Left ventricle myocardium superior (tissue), 1 donor: ENCODE measurements at regions not wholly inside any gene's neighbourhood (a gene's known extent, or its start where the extent isn't known, plus 50 kb on each side); places are given as distances from the start of the nearest gene placed in this dataset.
A peak's percentile ranks its signal among the peaks of the same experiment; 100 is the strongest.

Source experiments
- ATAC-seq: fragments of 200-7000 bp; cut with Tn5 transposase; one replicate; pipeline ENCODE4 v1.9.1; 2020; ENCODE audit warnings: mild to moderate bottlenecking, moderate library complexity
- DNase-seq: peaks from one replicate; pipeline ENCODE4 v3.0.0-alpha.2; 2020
- intact Hi-C: fragments of 100-400 bp; cut with micrococcal nuclease; formaldehyde crosslinking; loops from one replicate; pipeline ENCODE4 v1.11.0; 2022
- donor health status: DM: no; HTN: yes; CAD: no; lungs with severe emphysema.

DNA sequence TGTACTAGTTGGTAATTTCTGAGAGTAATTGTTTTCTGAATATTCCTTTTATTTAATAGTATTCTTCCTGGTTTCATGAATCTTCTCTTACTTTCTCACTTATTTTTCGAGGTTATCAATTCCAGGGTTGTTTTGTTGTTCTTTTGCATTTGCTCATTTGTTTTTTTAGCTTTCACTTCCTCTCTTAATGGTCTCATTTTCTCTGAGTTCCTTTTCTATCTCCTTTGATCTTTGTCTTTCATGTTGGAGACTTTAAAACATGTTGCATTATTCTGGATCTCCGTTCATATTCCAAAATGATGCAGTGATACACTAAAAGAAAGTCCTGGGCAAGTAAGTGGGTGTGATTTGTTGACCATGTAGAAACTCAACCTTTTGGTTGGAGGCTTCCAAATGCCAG is 345.3 kb upstream of the SLC35B3 start:
- DNase-seq (no peak), ATAC-seq (no peak)
- intact Hi-C loops = no loop called here

GRCh38 chr6:8764733-8765132 is 329.4 kb upstream of the SLC35B3 start:
- intact Hi-C loops = no loop called here
- DNase-seq = no peak
- peak; percentile 43 for ATAC-seq

GRCh38 chr6:8760951-8761350 is 325.6 kb upstream of the SLC35B3 start:
- ATAC-seq (no peak), DNase-seq (no peak)
- intact Hi-C loops = no loop called here

DNA sequence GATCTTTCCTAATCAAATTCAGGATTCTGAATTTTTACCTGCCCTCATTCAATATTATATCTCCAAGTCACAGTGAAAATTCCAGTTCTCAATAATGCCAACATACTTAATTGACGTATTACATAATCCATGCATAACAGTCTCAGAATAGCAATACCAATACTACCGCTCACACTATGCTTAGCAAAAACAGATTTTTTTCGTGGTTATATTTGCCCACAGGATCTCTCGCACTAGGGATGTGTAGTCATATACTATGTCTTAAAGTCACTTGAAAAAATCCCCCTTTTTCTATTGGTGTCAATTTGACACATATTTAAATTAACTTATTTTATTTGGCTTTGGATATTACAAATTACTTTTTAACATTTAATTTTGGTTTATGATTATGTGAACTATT is 323.1 kb upstream of the SLC35B3 start:
- DNase-seq (no peak), ATAC-seq (no peak)
- intact Hi-C loops = no loop called here

DNA sequence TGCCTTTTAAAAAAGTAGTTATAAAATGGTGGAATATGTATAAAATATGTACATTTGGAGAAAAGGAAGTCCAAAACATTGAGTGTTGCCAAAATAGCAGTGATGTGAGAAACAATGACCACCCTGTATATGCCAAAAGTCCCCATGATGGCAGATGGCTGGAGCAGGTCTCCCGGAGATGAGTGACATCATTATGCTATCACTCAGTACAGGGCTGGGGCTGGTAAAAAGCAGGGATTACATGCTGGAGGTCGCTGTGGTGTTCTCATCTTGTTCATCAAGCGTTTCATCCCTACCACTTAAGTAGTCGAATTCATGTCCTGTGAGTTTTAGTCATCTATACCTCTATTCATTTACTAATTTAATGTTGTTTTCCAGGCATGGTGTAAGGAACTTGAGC is 315.3 kb upstream of the SLC35B3 start:
- intact Hi-C loops = no loop called here
- ATAC-seq (no peak), DNase-seq (no peak)

DNA sequence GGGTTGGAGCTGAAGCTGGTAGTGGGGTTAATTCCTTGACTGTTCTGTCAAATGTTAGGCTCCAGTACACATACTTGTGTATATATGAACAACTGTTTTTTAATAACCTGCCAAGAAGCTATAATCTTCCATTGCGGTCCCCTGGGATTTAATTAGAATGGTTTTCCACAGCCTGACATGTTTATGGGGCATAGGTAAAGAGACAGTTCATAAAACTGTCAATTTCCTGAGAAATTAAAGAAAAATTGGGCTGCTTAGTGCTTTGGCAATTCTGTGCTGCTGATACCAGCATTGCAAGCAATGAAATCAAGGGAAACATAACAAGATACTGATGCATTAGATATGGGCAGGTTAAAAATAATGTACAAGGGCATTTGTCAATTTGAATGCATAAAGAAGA is 314.1 kb upstream of the SLC35B3 start:
- DNase-seq (no peak), ATAC-seq (no peak)
- intact Hi-C loops = no loop called here

DNA sequence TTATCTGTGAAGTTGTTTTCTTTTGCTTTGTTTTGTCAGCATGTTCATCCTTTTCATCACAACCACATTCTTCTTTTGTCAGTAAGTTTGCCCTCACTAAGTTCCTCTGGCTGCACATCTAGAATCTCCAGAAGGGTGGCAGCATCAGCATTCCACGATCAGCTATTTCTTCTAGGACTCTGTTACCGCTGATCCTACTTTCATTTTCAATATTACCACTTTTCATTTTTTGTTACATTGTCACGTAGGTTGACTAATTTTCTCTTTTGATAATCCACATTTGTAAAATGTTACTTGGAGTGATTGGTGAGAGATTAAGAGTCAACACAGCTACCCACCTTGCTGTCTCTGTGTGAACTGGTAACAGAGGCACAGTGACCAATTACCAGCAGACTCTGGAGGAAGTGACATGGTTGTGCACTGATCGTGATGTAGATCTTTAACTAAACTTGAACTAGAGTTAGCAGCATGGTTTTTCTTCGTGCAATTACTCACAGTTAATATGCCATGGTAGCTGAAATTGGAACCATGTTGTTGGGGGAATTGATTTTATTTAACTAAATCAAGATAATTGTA is 307.9 kb upstream of the SLC35B3 start:
- no peak for DNase-seq
- no peak for ATAC-seq
- intact Hi-C loops = no loop called here

DNA sequence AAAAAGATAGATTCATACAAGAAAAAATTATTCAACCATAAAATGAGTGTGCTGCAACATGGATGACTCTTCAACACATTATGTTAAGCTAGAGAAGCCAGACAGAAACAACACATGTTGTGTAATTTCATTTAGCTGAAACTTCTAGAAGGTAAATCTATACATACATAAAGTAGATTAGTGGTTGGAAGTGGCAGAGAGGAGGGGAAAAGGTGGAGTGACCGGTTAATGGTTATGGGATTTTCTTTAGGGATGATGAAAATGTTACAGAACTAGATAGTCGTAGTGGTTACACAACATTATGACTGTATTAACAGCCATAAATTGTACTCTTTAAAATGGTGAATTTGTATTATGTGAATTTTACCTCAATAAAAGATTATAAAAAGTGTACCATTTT is 304.1 kb upstream of the SLC35B3 start:
- intact Hi-C loops = no loop called here
- DNase-seq = no peak
- no peak for ATAC-seq

DNA sequence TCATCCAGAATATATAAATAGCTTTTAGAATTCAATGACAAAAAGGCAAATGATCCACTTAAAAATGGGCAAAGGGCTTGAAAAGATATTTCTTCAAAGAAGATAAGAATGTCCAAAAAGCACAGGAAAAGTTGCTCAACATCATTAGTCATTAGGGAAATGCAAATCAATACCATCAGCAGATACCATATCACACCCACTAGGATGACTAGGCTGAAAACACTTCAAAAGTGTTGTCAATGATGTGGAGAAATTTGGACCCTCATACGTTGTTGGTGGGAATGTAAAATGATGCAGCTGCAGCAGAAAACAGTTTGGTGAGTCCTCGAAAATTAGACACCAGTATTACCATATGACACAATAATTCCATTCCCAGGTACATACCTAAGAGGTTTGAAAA is 303.6 kb upstream of the SLC35B3 start:
- ATAC-seq = no peak

DNA sequence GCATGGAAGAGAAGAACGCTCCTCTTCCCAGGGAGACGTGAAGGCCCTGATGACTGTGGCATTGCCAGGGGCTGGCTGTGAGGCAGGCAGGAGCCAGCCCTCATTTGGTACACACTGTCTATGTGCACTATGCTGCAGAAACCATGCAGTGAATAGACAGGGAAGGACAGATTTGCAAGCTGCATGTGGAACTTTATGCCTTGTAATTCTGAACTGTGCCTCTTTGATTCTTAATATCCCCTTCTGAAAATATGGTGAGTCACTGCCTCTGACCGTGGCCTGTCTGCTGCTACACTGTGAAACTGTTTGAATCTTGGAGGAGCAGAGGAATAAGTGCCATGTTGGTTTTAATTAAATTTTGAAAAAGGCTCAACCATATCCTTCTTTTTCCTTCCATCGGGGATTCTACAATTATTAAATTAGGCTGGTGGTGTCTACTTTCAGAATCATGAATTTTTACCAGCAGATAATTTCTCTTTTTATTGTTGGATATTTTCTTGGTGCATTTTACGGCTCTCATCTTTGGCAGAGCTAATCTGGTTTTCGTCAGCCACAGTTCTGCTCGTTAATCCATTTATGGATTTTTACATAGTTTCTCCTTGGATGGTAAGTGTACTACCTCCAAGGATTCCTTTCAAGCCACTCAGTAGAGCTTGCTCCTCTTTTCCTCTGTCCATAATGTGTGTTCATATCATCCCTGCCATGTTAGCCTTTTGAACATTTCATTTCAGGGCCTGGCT is 301.0 kb upstream of the SLC35B3 start:
- no peak for ATAC-seq
- DNase-seq = no peak
- intact Hi-C loops = no loop called here

More for the DNA sequence above, 303.6 kb upstream of the SLC35B3 start:
- intact Hi-C loops = no loop called here
- DNase-seq = no peak

DNA sequence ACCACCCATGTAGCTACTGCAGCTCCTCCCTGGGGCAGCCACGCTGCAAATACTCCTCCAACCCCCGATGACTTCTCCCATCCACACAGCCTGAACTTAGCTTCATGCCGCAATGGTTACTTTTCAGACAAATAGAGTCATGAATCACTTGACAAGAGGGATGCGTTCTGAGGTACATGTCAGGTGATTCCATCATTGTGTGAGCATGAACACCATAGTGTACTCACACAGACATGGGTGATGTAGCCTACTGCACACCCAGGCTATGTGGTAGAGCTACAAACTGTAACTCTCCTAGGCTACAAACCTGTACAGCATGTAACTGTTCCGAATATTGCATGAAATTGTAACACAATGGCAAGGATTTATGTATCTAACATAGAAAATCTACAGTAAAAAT is 298.5 kb upstream of the SLC35B3 start:
- ATAC-seq = no peak
- intact Hi-C loops = no loop called here
- no peak for DNase-seq

DNA sequence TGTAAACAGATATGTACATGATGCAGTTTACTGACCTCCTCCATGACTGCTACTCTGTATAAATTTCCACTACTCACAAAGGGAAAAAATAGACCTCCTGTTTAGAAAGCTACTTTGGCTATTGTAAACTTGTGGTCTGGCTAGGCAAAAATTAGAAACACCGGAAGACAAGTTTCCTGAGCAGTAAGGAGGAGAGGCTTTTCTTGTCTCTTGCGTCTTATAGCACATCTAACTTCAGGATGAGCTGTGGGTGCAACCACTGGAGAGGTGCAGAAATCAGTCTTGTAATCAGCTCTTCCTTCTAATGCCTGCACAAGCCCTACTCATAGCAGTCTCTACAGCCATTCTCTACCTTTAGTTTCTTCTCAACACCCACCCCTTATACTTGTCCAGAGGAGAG is 296.5 kb upstream of the SLC35B3 start:
- ATAC-seq = no peak

DNA sequence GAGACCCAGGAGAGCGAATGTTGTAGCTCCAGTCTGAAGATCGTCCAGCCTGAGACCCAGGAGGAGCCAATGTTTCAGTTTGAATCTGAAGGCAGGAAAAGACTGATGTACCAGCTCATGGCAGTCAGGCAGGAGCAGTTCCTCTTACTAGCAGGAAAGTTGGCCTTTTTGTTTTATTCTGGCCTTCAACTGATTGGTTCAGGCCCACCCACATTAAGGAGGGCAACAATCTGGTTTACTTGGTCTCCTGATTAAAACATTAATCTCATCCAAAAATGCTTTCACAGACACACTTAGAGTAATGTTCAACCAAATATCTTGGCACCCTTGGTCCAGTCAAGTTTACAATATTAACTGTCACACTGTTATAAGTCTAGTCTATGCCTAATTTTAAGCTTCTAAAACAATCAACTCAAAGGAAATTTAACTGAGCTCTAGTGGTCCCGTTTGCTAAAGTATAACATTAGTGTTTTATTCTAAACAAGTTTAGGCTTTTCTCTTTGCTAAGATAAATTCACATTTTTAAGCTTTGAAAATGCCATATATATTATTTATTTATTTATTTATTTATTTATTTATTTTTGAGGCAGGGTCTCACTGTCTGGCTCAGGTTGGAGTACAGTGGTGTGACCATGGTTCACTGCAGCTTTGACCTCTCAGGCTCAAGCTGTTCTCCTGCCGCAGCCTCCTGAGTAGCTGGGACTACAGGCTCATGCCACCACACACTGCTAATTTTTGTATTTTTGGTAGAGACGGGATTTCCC is 275.5 kb upstream of the SLC35B3 start:
- intact Hi-C loops = no loop called here
- no peak for ATAC-seq
- DNase-seq = no peak

More for the DNA sequence above, 296.5 kb upstream of the SLC35B3 start:
- intact Hi-C loops = no loop called here
- DNase-seq = no peak

DNA sequence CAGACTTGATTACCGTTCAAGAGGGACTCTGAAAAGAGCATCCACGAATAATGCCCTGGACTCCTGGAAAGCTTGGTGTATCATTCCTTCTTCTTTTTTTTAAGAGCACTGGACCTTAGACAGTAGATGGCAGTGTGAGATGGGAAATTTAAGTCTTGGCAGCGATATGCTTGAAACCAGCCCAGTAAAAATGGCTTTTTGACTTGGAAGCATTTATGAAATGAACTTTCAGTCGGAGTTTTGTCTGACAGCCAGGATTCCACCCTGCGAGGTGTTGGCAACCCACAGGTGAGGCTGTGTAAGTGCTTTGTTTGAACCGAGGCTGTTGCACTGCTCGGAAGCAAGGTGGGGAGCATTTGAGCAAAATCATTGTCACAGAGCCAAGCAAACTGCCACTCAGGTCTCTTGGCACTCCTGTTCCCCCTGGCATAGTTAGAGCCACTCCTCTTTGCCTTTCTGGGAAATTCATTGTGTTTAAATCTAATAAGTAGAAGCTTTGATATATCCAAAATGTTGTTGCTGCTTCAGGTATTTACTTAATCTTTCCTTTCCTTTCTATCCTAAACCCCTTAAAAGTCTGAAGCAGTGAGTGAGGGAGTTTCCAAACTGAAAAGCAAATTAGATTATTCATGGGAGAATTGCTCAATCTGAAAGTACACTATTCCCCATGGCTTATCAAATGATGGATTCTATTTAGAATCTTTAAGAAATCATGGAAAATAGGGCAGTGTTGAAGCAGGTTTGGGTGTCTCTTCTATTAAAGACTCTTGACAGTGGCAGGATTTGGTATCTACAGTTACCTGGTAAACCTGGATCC is 272.8 kb upstream of the SLC35B3 start:
- intact Hi-C loops = no loop called here
- DNase-seq (no peak), ATAC-seq (peak; percentile 59)

DNA sequence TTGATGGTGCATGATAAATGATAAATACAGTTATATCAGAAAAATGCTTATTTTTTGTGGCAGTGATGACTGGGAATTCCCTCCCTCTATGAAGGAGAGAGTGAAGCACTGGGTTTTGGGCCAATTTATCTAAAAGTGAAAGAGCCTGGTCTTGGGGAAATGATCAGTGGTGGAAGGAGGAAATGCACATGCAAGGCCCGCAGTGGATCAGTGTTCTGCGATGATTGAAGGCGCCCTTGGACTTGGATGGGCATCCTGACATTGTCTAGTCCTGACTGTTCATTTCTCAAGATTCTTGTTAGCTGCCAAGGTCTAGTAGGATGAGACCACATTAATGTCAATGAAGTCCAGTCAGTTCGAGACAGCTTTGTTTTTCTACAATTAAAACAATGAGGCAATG is 272.0 kb upstream of the SLC35B3 start:
- intact Hi-C loops = no loop called here
- DNase-seq (no peak), ATAC-seq (no peak)

GRCh38 chr6:8705435-8706020 is 270.2 kb upstream of the SLC35B3 start:
- ATAC-seq (no peak), DNase-seq (no peak)
- intact Hi-C loops = no loop called here

GRCh38 chr6:8703059-8703458 is 267.7 kb upstream of the SLC35B3 start:
- ATAC-seq = no peak
- intact Hi-C loops = no loop called here
- DNase-seq = no peak

- DNase-seq (no peak), ATAC-seq (no peak)
- intact Hi-C loops = no loop called here
Measured at GRCh38 chr6:8688821-8689220, 253.5 kb upstream of the SLC35B3 start.

- no peak for DNase-seq
- intact Hi-C loops = no loop called here
Measured at GRCh38 chr6:8686077-8686476, 250.7 kb upstream of the SLC35B3 start.

More at GRCh38 chr6:8686077-8686476, 250.7 kb upstream of the SLC35B3 start:
- no peak for ATAC-seq
